Osteocyte (in vitro differentiated cells): ENCODE measurements at regions not wholly inside any gene's neighbourhood (a gene's known extent, or its start where the extent isn't known, plus 50 kb on each side); places are given as distances from the start of the nearest gene placed in this dataset.

Experiments
- DNase-seq: peaks from one replicate; pipeline ENCODE4 v3.0.0; 2021; ENCODE audit warnings: mixed read lengths; ENCODE audit not compliant: unreplicated experiment; ENCODE audit errors: extremely low spot score
- H3K27ac Mint-ChIP-seq: one replicate; pipeline ENCODE4 v1.8.0; 2021; ENCODE audit warnings: mild to moderate bottlenecking, mixed read lengths; ENCODE audit not compliant: unreplicated experiment
- H3K27me3 Mint-ChIP-seq: one replicate; pipeline ENCODE4 v1.8.0; 2021; ENCODE audit warnings: mixed read lengths; ENCODE audit not compliant: unreplicated experiment
- H3K36me3 Mint-ChIP-seq: one replicate; pipeline ENCODE4 v1.8.0; 2021; ENCODE audit warnings: mixed read lengths; ENCODE audit not compliant: unreplicated experiment
- H3K4me1 Mint-ChIP-seq: one replicate; pipeline ENCODE4 v1.8.0; 2021; ENCODE audit warnings: mixed read lengths; ENCODE audit not compliant: unreplicated experiment
- H3K4me3 Mint-ChIP-seq: one replicate; pipeline ENCODE4 v1.8.0; 2021; ENCODE audit warnings: mild to moderate bottlenecking, moderate library complexity, mixed read lengths; ENCODE audit not compliant: unreplicated experiment
- H3K9me3 Mint-ChIP-seq: one replicate; pipeline ENCODE4 v1.8.0; 2021; ENCODE audit warnings: mixed read lengths; ENCODE audit not compliant: unreplicated experiment
- TF ChIP-seq, protein P1 (sequence below): fragments of 200-600 bp; sonication (generic); IDR thresholded peaks from 2 replicates; pipeline ENCODE4 v1.5.0; 2021; ENCODE audit warnings: antibody characterized with exemption, mild to moderate bottlenecking, moderate library complexity

DNA sequence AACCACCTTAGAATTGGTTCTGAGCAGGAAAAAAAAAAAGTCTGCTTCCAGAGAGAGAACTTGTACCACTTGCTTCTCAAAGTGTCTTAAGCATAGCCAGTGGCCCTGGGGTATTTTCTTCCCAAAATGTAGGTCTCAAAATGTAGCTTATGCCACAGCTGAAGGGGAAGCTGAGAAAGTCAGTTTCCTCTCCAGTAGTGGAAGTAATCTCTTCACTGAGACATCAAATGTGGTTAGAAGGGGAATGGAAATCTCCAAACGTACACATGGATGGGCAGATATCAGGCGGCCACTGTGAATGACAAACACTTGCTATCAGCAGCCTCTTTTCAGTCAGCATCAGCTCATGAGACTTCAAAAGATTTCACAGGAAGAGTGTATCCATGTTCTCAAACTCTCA lies 841.2 kb downstream of the TUSC7 start:
- H3K4me3 Mint-ChIP-seq = no peak overlapping the region
- no peaks in the 10 kb centered on the region for H3K36me3 Mint-ChIP-seq
- H3K9me3 Mint-ChIP-seq = peaks cover 5% of the 10 kb centered on the region
- TF ChIP-seq, protein P1, sequence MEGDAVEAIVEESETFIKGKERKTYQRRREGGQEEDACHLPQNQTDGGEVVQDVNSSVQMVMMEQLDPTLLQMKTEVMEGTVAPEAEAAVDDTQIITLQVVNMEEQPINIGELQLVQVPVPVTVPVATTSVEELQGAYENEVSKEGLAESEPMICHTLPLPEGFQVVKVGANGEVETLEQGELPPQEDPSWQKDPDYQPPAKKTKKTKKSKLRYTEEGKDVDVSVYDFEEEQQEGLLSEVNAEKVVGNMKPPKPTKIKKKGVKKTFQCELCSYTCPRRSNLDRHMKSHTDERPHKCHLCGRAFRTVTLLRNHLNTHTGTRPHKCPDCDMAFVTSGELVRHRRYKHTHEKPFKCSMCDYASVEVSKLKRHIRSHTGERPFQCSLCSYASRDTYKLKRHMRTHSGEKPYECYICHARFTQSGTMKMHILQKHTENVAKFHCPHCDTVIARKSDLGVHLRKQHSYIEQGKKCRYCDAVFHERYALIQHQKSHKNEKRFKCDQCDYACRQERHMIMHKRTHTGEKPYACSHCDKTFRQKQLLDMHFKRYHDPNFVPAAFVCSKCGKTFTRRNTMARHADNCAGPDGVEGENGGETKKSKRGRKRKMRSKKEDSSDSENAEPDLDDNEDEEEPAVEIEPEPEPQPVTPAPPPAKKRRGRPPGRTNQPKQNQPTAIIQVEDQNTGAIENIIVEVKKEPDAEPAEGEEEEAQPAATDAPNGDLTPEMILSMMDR = no peak
- DNase-seq = no peak
- peaks cover 2% of the 10 kb centered on the region for H3K27me3 Mint-ChIP-seq
- H3K4me1 Mint-ChIP-seq = peaks cover 6% of the 10 kb centered on the region
- no peak overlapping the region for H3K27ac Mint-ChIP-seq

GRCh38 chr3:117553461-117553860 lies 843.9 kb downstream of the TUSC7 start:
- Mint-ChIP-seq H3K27ac (no peak overlapping the region), H3K27me3 (peaks cover 6% of the 10 kb centered on the region), H3K36me3 (no peaks in the 10 kb centered on the region), H3K4me1 (no peaks in the 10 kb centered on the region), H3K9me3 (peaks cover 5% of the 10 kb centered on the region), H3K4me3 (no peak overlapping the region)
- TF ChIP-seq, protein P1 = no peak
- DNase-seq = no peak

DNA sequence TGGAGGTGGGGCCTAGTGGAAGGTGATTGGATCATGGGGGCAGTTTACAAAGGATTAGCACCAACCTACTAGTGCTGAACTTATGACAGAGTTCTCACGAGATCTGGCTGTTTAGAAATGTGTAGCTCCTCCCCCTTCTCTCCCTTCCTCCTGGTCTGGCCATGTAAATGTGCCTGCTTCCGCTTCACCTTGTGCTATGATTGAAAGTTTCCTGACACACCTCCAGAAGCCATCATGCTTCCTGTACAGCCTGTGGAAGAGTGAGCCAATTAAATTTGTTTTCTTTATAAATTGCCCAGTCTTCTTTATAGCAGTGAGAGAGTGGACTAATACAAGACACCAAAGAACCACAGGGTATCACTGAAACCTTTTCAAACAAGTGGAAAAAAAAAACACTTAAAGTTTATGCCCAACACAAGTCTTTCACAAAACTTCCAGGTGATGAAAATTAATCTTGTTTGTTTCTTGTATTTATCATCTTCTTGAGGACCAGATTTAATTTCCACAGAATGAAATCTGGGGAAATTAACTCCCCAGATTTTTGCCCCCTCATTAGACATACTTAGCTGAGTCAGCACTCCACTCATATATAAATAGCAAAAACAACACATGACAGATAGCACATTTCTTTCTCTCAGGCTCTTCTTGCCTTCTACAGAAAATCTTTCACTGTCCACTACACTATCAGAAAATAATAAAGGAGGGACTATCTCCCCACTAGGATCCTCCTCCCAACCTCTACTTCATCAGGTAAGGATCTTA lies 847.2 kb downstream of the TUSC7 start:
- Mint-ChIP-seq H3K36me3 (no peaks in the 10 kb centered on the region), H3K4me1 (no peaks in the 10 kb centered on the region), H3K9me3 (peaks cover 5% of the 10 kb centered on the region), H3K27ac (no peak overlapping the region), H3K27me3 (peaks cover 9% of the 10 kb centered on the region), H3K4me3 (no peak overlapping the region)
- TF ChIP-seq, protein P1 = no peak
- no peak for DNase-seq

GRCh38 chr3:117557464-117558090 lies 848.0 kb downstream of the TUSC7 start:
- no peaks in the 10 kb centered on the region for H3K36me3 Mint-ChIP-seq
- no peak overlapping the region for H3K4me3 Mint-ChIP-seq
- no peak for DNase-seq
- H3K27ac Mint-ChIP-seq = no peak overlapping the region
- TF ChIP-seq, protein P1 = no peak
- H3K27me3 Mint-ChIP-seq = peaks cover 7% of the 10 kb centered on the region
- H3K9me3 Mint-ChIP-seq = peaks cover 5% of the 10 kb centered on the region
- H3K4me1 Mint-ChIP-seq = no peaks in the 10 kb centered on the region

- TF ChIP-seq, protein P1 = no peak
- Mint-ChIP-seq H3K4me3 (no peak overlapping the region), H3K4me1 (no peaks in the 10 kb centered on the region), H3K27ac (no peak overlapping the region), H3K36me3 (no peaks in the 10 kb centered on the region), H3K27me3 (peaks cover 11% of the 10 kb centered on the region), H3K9me3 (peaks cover 5% of the 10 kb centered on the region)
- DNase-seq = no peak
Measured at GRCh38 chr3:117558681-117559080, 849.1 kb downstream of the TUSC7 start.
